CD4-positive, alpha-beta T cell treated with Interferon alpha-2 for 1 hour (primary cell): ENCODE measurements at regions not wholly inside any gene's neighbourhood (a gene's known extent, or its start where the extent isn't known, plus 50 kb on each side); places are given as distances from the start of the nearest gene placed in this dataset.
"Not testable (repeated sequence)": the region's sequence is repeated elsewhere in the genome, so short reads cannot be mapped to it uniquely, and the experiment has no call there.

Experiments used
- DNase-seq, 2 donors: peaks; one replicate each; pipeline ENCODE4 v3.0.0-alpha.2; 2020 to 2022

GRCh38 chr14:55807881-55808379 is 227.9 kb downstream of the KTN1 start:
- DNase-seq, result no peak

- DNase-seq, result no peak
Observed at GRCh38 chr14:55813630-55814029, 233.6 kb downstream of the KTN1 start.

GRCh38 chr14:55814064-55814463 is 234.1 kb downstream of the KTN1 start:
- DNase-seq, result no peak

- DNase-seq, result no peak
Observed at GRCh38 chr14:55814873-55815272, 234.9 kb downstream of the KTN1 start.

GRCh38 chr14:55816225-55816624 is 236.2 kb downstream of the KTN1 start:
- DNase-seq, result no peak

GRCh38 chr14:55819610-55820304 is 239.8 kb downstream of the KTN1 start:
- no peak for DNase-seq

GRCh38 chr14:55822906-55823305 is 242.9 kb downstream of the KTN1 start:
- no peak for DNase-seq

GRCh38 chr14:55832122-55832911 is 252.3 kb downstream of the KTN1 start:
- no peak for DNase-seq

- no peak for DNase-seq
Observed at GRCh38 chr14:55832974-55833373, 253.0 kb downstream of the KTN1 start.

- no peak for DNase-seq
Observed at GRCh38 chr14:55834390-55834789, 254.4 kb downstream of the KTN1 start.

GRCh38 chr14:55835985-55836384 is 256.0 kb downstream of the KTN1 start:
- no peak for DNase-seq

GRCh38 chr14:55837467-55837866 is 257.5 kb downstream of the KTN1 start:
- no peak for DNase-seq

GRCh38 chr14:55838529-55839052 is 258.6 kb downstream of the KTN1 start:
- DNase-seq, result no peak

GRCh38 chr14:55839301-55839947 is 259.4 kb downstream of the KTN1 start:
- not testable (repeated sequence) for DNase-seq

- no peak for DNase-seq
Observed at GRCh38 chr14:55840821-55841220, 260.8 kb downstream of the KTN1 start.

- no peak for DNase-seq
Observed at GRCh38 chr14:55841625-55842024, 261.6 kb downstream of the KTN1 start.

- no peak for DNase-seq
Observed at GRCh38 chr14:55843718-55844403, 263.9 kb downstream of the KTN1 start.

- DNase-seq, result no peak
Observed at GRCh38 chr14:55845963-55846825, 266.2 kb downstream of the KTN1 start.

- DNase-seq, result no peak
Observed at GRCh38 chr14:55846826-55847446, 266.9 kb downstream of the KTN1 start.

GRCh38 chr14:55847766-55848165 is 267.8 kb downstream of the KTN1 start:
- no peak for DNase-seq

GRCh38 chr14:55848964-55849363 is 269.0 kb downstream of the KTN1 start:
- DNase-seq, result no peak
